Thoracic aorta (tissue), 2 donors: ENCODE measurements at regions not wholly inside any gene's neighbourhood (a gene's known extent, or its start where the extent isn't known, plus 50 kb on each side); places are given as distances from the start of the nearest gene placed in this dataset.

Source experiments
- ATAC-seq: fragments of 150-250 bp; one replicate; pipeline ENCODE4 v1.8.0; 2017; ENCODE audit warnings: low read depth; ENCODE audit not compliant: insufficient number of reproducible peaks, low FRiP score
- DNase-seq: peaks from one replicate; pipeline ENCODE4 v3.0.0-alpha.2; 2020; ENCODE audit warnings: low spot score
- H3K27ac ChIP-seq, 2 donors: fragments of 200-600 bp; sonication (generic); 1 replicate in 1 of 2; 2 replicates in 1 of 2; pipeline ENCODE4 v1.5.1; 2016; ENCODE audit warnings: mild to moderate bottlenecking in 2 of 2, moderate library complexity in 2 of 2
- H3K27me3 ChIP-seq: fragments of 200-600 bp; sonication (generic); replicated peaks from 2 replicates; pipeline ENCODE4 v1.6.0; 2016; ENCODE audit warnings: mild to moderate bottlenecking; ENCODE audit not compliant: insufficient read depth
- H3K36me3 ChIP-seq: fragments of 200-600 bp; sonication (generic); one replicate; pipeline ENCODE4 v1.5.1; 2016
- H3K4me1 ChIP-seq, 2 donors: fragments of 200-600 bp; sonication (generic); 1 replicate in 1 of 2; 2 replicates in 1 of 2; pipeline versions ENCODE4 v1.5.1 to v1.6.0; 2016; ENCODE audit warnings: low read depth in 2 of 2, mild to moderate bottlenecking in 1 of 2; ENCODE audit not compliant: control insufficient read depth in 1 of 2
- H3K4me3 ChIP-seq: fragments of 200-600 bp; sonication (generic); 2 replicates; pipeline ENCODE4 v1.5.1; 2016; ENCODE audit warnings: mild to moderate bottlenecking
- H3K9me3 ChIP-seq: fragments of 200-600 bp; sonication (generic); 2 replicates; pipeline ENCODE4 v1.5.1; 2016
- TF ChIP-seq, protein P1 (sequence below): fragments of 200-600 bp; sonication (generic); IDR thresholded peaks from one replicate; pipeline ENCODE4 v1.5.1; 2019; ENCODE audit warnings: antibody characterized with exemption

DNA sequence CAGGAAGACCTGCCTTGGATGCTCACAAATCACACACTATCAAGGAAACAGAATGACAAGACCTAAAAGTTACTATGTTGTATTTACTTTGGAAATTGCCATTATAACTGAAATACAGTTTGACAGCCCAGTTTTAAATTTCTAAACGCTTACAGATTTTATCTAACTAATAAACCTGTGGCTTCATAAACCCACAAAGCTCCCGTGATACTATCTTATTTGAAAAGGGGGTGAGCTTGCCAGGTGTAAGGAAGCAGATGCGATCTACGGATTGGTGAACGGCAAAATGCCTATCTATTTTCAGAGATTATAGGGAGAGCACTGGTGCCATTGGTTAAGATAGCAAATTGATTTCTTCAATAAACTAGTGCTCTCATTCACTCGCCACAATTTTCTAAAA is 485.5 kb downstream of the BCAT1 start:
- DNase-seq (no peak), ATAC-seq (no peak)
- Histone ChIP-seq H3K27ac (no peak overlapping the region), H3K36me3 (no peaks in the 10 kb centered on the region), H3K9me3 (no peaks in the 10 kb centered on the region), H3K4me1 (peaks cover 3 to 7% of the 10 kb centered on the region in 2 donors), H3K4me3 (no peak overlapping the region), H3K27me3 (no peaks in the 10 kb centered on the region)
- TF ChIP-seq, protein P1, sequence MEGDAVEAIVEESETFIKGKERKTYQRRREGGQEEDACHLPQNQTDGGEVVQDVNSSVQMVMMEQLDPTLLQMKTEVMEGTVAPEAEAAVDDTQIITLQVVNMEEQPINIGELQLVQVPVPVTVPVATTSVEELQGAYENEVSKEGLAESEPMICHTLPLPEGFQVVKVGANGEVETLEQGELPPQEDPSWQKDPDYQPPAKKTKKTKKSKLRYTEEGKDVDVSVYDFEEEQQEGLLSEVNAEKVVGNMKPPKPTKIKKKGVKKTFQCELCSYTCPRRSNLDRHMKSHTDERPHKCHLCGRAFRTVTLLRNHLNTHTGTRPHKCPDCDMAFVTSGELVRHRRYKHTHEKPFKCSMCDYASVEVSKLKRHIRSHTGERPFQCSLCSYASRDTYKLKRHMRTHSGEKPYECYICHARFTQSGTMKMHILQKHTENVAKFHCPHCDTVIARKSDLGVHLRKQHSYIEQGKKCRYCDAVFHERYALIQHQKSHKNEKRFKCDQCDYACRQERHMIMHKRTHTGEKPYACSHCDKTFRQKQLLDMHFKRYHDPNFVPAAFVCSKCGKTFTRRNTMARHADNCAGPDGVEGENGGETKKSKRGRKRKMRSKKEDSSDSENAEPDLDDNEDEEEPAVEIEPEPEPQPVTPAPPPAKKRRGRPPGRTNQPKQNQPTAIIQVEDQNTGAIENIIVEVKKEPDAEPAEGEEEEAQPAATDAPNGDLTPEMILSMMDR, result no peak

GRCh38 chr12:24462946-24463345 is 486.0 kb downstream of the BCAT1 start:
- no peaks in the 10 kb centered on the region for H3K36me3 ChIP-seq
- H3K4me1 ChIP-seq, result peaks cover 2 to 5% of the 10 kb centered on the region in 2 donors
- no peaks in the 10 kb centered on the region for H3K27me3 ChIP-seq
- DNase-seq, result no peak
- no peak overlapping the region for H3K27ac ChIP-seq
- TF ChIP-seq, protein P1, result no peak
- no peak for ATAC-seq
- no peak overlapping the region for H3K4me3 ChIP-seq
- H3K9me3 ChIP-seq, result no peaks in the 10 kb centered on the region

GRCh38 chr12:24460506-24460905 is 488.4 kb downstream of the BCAT1 start:
- Histone ChIP-seq H3K9me3 (no peaks in the 10 kb centered on the region), H3K27ac (no peak overlapping the region), H3K4me1 (peaks cover 12 to 21% of the 10 kb centered on the region in 2 donors), H3K27me3 (no peaks in the 10 kb centered on the region), H3K36me3 (no peaks in the 10 kb centered on the region), H3K4me3 (no peak overlapping the region)
- TF ChIP-seq, protein P1, result no peak
- DNase-seq, result no peak
- no peak for ATAC-seq

GRCh38 chr12:24460099-24460498 is 488.8 kb downstream of the BCAT1 start:
- no peaks in the 10 kb centered on the region for H3K9me3 ChIP-seq
- no peaks in the 10 kb centered on the region for H3K36me3 ChIP-seq
- TF ChIP-seq, protein P1, result no peak
- H3K4me3 ChIP-seq, result no peak overlapping the region
- DNase-seq (no peak), ATAC-seq (no peak)
- no peak overlapping the region for H3K27ac ChIP-seq
- peaks cover 12 to 21% of the 10 kb centered on the region in 2 donors for H3K4me1 ChIP-seq
- H3K27me3 ChIP-seq, result no peaks in the 10 kb centered on the region

- Histone ChIP-seq H3K4me1 (peaks cover 12 to 28% of the 10 kb centered on the region in 2 donors), H3K27me3 (no peaks in the 10 kb centered on the region), H3K27ac (no peak overlapping the region), H3K36me3 (no peaks in the 10 kb centered on the region), H3K4me3 (no peak overlapping the region), H3K9me3 (no peaks in the 10 kb centered on the region)
- TF ChIP-seq, protein P1, result no peak
- DNase-seq, result no peak
- no peak for ATAC-seq
Measured at GRCh38 chr12:24455811-24456210, 493.1 kb downstream of the BCAT1 start.
